Astrocyte (in vitro differentiated cells and primary cell): ENCODE measurements at regions not wholly inside any gene's neighbourhood (a gene's known extent, or its start where the extent isn't known, plus 50 kb on each side); places are given as distances from the start of the nearest gene placed in this dataset.
A peak's percentile ranks its signal among the peaks of the same experiment; 100 is the strongest.

Experiments used
- DNase-seq: peaks from one replicate; pipeline ENCODE4 v3.0.0-alpha.2; 2010; ENCODE audit warnings: low read depth
- FAIRE-seq: peaks from 2 replicates; lab custom pipeline; 2011; peaks lifted over from hg19 to GRCh38; lab: Jason Lieb, UNC
- H2AFZ ChIP-seq: 2 replicates; pipeline ENCODE4 v1.6.0; 2012; ENCODE audit warnings: low read depth, low read length, inconsistent platforms
- H3K27ac ChIP-seq: 2 replicates; pipeline ENCODE4 v1.5.1; 2011; ENCODE audit warnings: low read depth, low read length, inconsistent platforms
- H3K27me3 ChIP-seq: 2 replicates; pipeline ENCODE4 v1.6.0; 2011; ENCODE audit warnings: low read length, inconsistent platforms; ENCODE audit not compliant: insufficient read depth
- H3K36me3 ChIP-seq: 2 replicates; pipeline ENCODE4 v1.5.1; 2011; ENCODE audit warnings: low read length, inconsistent platforms; ENCODE audit not compliant: insufficient read depth
- H3K4me1 ChIP-seq: 2 replicates; pipeline ENCODE4 v1.5.1; 2011; ENCODE audit warnings: low read length, inconsistent platforms; ENCODE audit not compliant: insufficient read depth
- H3K4me2 ChIP-seq: 2 replicates; pipeline ENCODE4 v1.6.0; 2012; ENCODE audit warnings: low read length, inconsistent platforms
- H3K4me3 ChIP-seq: 2 replicates; pipeline ENCODE4 v1.5.1; 2011; ENCODE audit warnings: low read depth, mild to moderate bottlenecking, low read length, inconsistent platforms; ENCODE audit not compliant: insufficient read depth
- H3K79me2 ChIP-seq: 2 replicates; pipeline ENCODE4 v1.6.0; 2012; ENCODE audit warnings: mild to moderate bottlenecking, low read length, inconsistent platforms; ENCODE audit not compliant: insufficient read depth
- H3K9ac ChIP-seq: 2 replicates; pipeline ENCODE4 v1.6.0; 2012; ENCODE audit warnings: mild to moderate bottlenecking, low read length, inconsistent platforms
- H3K9me3 ChIP-seq: 2 replicates; pipeline ENCODE4 v1.5.1; 2012; ENCODE audit warnings: low read depth, mild to moderate bottlenecking, low read length, inconsistent platforms; ENCODE audit not compliant: insufficient read depth
- H4K20me1 ChIP-seq: 2 replicates; pipeline ENCODE4 v1.6.0; 2012; ENCODE audit warnings: low read length, inconsistent platforms; ENCODE audit not compliant: insufficient read depth
- H3K27ac Mint-ChIP-seq: one replicate; pipeline ENCODE4 v1.8.0; 2021; ENCODE audit warnings: mild to moderate bottlenecking, mixed read lengths; ENCODE audit not compliant: unreplicated experiment
- H3K27me3 Mint-ChIP-seq: one replicate; pipeline ENCODE4 v1.8.0; 2021; ENCODE audit warnings: low read depth, mixed read lengths; ENCODE audit not compliant: unreplicated experiment
- H3K36me3 Mint-ChIP-seq: one replicate; pipeline ENCODE4 v1.8.0; 2021; ENCODE audit warnings: low read depth, mixed read lengths; ENCODE audit not compliant: unreplicated experiment
- H3K4me1 Mint-ChIP-seq: one replicate; pipeline ENCODE4 v1.8.0; 2021; ENCODE audit warnings: low read depth, mixed read lengths; ENCODE audit not compliant: unreplicated experiment
- H3K4me3 Mint-ChIP-seq: one replicate; pipeline ENCODE4 v1.8.0; 2021; ENCODE audit warnings: mild to moderate bottlenecking, moderate library complexity, mixed read lengths; ENCODE audit not compliant: unreplicated experiment
- H3K9me3 Mint-ChIP-seq: one replicate; pipeline ENCODE4 v1.8.0; 2021; ENCODE audit warnings: mild to moderate bottlenecking, mixed read lengths; ENCODE audit not compliant: unreplicated experiment
- EZH2 ChIP-seq: IDR thresholded peaks from 2 replicates; pipeline ENCODE4 v1.6.1; 2012; ENCODE audit warnings: mild to moderate bottlenecking, low read length, inconsistent platforms; ENCODE audit not compliant: insufficient read depth
- TF ChIP-seq, protein P1 (sequence below): IDR thresholded peaks from 2 replicates; pipeline ENCODE4 v1.5.1; 2011; ENCODE audit warnings: low read depth, mild to moderate bottlenecking, inconsistent platforms, low read length, moderate library complexity; ENCODE audit not compliant: insufficient read depth

- no peaks in the 10 kb centered on the region for H3K27me3 ChIP-seq
Observed at GRCh38 chr7:145732521-145732920, 384.1 kb upstream of the CNTNAP2 start.

DNA sequence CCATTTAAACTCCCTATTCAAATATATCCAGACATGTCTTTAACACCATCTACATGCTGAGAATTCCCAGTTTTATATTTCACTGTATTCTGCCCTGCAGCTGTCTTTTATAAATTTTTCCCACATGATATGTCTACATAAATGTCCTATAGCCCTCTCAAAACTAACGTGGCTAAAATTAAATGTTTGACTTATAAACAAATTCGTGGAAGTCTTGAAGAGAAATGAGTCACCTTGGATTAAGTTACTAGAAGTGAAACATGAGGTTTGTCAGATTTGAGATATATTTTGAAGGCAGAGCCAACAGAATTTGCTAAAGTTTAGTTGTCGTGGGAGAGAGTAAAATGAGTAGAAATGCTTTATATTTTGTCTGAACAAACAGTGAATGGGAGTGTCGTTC lies 386.9 kb upstream of the CNTNAP2 start:
- H3K4me1 ChIP-seq, result no peaks in the 10 kb centered on the region
- no peaks in the 10 kb centered on the region for H3K9me3 ChIP-seq
- no peak overlapping the region for H3K27ac ChIP-seq
- H2AFZ ChIP-seq, result no peak overlapping the region
- no peaks in the 10 kb centered on the region for H3K4me1 Mint-ChIP-seq
- no peak for TF ChIP-seq EZH2
- TF ChIP-seq, protein P1, sequence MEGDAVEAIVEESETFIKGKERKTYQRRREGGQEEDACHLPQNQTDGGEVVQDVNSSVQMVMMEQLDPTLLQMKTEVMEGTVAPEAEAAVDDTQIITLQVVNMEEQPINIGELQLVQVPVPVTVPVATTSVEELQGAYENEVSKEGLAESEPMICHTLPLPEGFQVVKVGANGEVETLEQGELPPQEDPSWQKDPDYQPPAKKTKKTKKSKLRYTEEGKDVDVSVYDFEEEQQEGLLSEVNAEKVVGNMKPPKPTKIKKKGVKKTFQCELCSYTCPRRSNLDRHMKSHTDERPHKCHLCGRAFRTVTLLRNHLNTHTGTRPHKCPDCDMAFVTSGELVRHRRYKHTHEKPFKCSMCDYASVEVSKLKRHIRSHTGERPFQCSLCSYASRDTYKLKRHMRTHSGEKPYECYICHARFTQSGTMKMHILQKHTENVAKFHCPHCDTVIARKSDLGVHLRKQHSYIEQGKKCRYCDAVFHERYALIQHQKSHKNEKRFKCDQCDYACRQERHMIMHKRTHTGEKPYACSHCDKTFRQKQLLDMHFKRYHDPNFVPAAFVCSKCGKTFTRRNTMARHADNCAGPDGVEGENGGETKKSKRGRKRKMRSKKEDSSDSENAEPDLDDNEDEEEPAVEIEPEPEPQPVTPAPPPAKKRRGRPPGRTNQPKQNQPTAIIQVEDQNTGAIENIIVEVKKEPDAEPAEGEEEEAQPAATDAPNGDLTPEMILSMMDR, result no peak
- H3K4me3 Mint-ChIP-seq, result no peak overlapping the region
- no peak overlapping the region for H3K4me3 ChIP-seq
- FAIRE-seq (no peak), DNase-seq (no peak)
- H3K79me2 ChIP-seq, result no peaks in the 10 kb centered on the region
- H3K4me2 ChIP-seq, result no peak overlapping the region
- H3K36me3 ChIP-seq, result no peaks in the 10 kb centered on the region
- H3K36me3 Mint-ChIP-seq, result no peaks in the 10 kb centered on the region
- H3K9me3 Mint-ChIP-seq, result no peaks in the 10 kb centered on the region
- H3K9ac ChIP-seq, result no peak overlapping the region
- H3K27ac Mint-ChIP-seq, result no peak overlapping the region
- H4K20me1 ChIP-seq, result no peaks in the 10 kb centered on the region
- no peaks in the 10 kb centered on the region for H3K27me3 ChIP-seq
- H3K27me3 Mint-ChIP-seq, result no peaks in the 10 kb centered on the region

More at GRCh38 chr7:145732521-145732920, 384.1 kb upstream of the CNTNAP2 start:
- Histone ChIP-seq H4K20me1 (no peaks in the 10 kb centered on the region), H3K79me2 (no peaks in the 10 kb centered on the region), H2AFZ (no peak overlapping the region), H3K27ac (no peak overlapping the region), H3K9me3 (no peaks in the 10 kb centered on the region), H3K9ac (no peak overlapping the region), H3K4me2 (no peak overlapping the region), H3K4me1 (no peaks in the 10 kb centered on the region), H3K36me3 (no peaks in the 10 kb centered on the region), H3K4me3 (no peak overlapping the region)
- DNase-seq (no peak), FAIRE-seq (peak; percentile 13)
- H3K27me3 Mint-ChIP-seq, result no peaks in the 10 kb centered on the region
- no peaks in the 10 kb centered on the region for H3K9me3 Mint-ChIP-seq
- H3K36me3 Mint-ChIP-seq, result no peaks in the 10 kb centered on the region
- no peaks in the 10 kb centered on the region for H3K4me1 Mint-ChIP-seq
- no peak overlapping the region for H3K4me3 Mint-ChIP-seq
- H3K27ac Mint-ChIP-seq, result no peak overlapping the region
- no peak for TF ChIP-seq EZH2
- TF ChIP-seq, protein P1, result no peak

DNA sequence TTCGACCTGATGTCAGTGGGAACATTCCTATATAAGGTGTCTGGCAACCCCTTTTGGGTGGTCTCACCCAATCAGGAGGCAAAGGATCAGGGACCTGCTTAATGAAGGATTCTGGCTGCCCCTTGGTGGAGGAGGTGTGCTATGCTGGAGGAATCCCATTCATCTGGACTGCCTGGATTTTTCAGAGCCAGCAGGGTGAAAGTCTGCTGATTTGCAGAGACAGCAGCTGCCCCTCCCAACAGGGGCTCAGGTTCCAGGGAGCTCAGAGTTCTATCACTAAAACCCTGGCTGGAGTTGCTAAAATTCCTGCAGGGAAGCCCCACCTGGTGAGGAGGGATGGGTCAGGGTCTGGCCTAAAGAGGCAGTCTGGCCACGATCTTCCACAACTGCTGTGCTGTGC lies 398.5 kb upstream of the CNTNAP2 start:
- Mint-ChIP-seq H3K4me3 (no peak overlapping the region), H3K27ac (no peak overlapping the region), H3K9me3 (no peaks in the 10 kb centered on the region), H3K27me3 (no peaks in the 10 kb centered on the region), H3K36me3 (no peaks in the 10 kb centered on the region), H3K4me1 (no peaks in the 10 kb centered on the region)
- H3K79me2 ChIP-seq, result no peaks in the 10 kb centered on the region
- peaks cover 4% of the 10 kb centered on the region for H3K9me3 ChIP-seq
- H3K4me3 ChIP-seq, result no peak overlapping the region
- H3K4me1 ChIP-seq, result no peaks in the 10 kb centered on the region
- DNase-seq, result no peak
- no peak overlapping the region for H3K9ac ChIP-seq
- H3K36me3 ChIP-seq, result no peaks in the 10 kb centered on the region
- no peak overlapping the region for H3K4me2 ChIP-seq
- TF ChIP-seq, protein P1, result no peak
- no peak for TF ChIP-seq EZH2
- H2AFZ ChIP-seq, result no peak overlapping the region
- H3K27me3 ChIP-seq, result no peaks in the 10 kb centered on the region
- H4K20me1 ChIP-seq, result no peaks in the 10 kb centered on the region
- FAIRE-seq, result no peak
- no peak overlapping the region for H3K27ac ChIP-seq
